Esophagus (tissue), 2 donors: ENCODE measurements at regions not wholly inside any gene's neighbourhood (a gene's known extent, or its start where the extent isn't known, plus 50 kb on each side); places are given as distances from the start of the nearest gene placed in this dataset.

Source experiments
- H3K27ac ChIP-seq, 2 donors: one replicate each; pipeline ENCODE4 v1.5.1; 2013; ENCODE audit warnings: low read depth in 2 of 2, mild to moderate bottlenecking in 2 of 2, inconsistent platforms in 1 of 2, low read length in 1 of 2, moderate library complexity in 1 of 2
- H3K27me3 ChIP-seq, 2 donors: one replicate each; pipeline ENCODE4 v1.6.1; 2013; ENCODE audit warnings: low read length in 2 of 2, control low read depth in 1 of 2, mild to moderate bottlenecking in 1 of 2; ENCODE audit not compliant: insufficient read depth in 2 of 2, control insufficient read depth in 1 of 2
- H3K36me3 ChIP-seq, 2 donors: one replicate each; pipeline ENCODE4 v1.6.1; 2013; ENCODE audit warnings: low read length in 1 of 2; ENCODE audit not compliant: control insufficient read depth in 2 of 2, insufficient read depth in 2 of 2
- H3K4me1 ChIP-seq, 2 donors: one replicate each; pipeline ENCODE4 v1.6.1; 2013; ENCODE audit warnings: low read length in 1 of 2; ENCODE audit not compliant: control insufficient read depth in 2 of 2, insufficient read depth in 2 of 2
- H3K4me3 ChIP-seq, 2 donors: one replicate each; pipeline ENCODE4 v1.5.1; 2013; ENCODE audit warnings: low read length in 2 of 2, mild to moderate bottlenecking in 2 of 2, low read depth in 1 of 2, moderate library complexity in 1 of 2
- H3K9me3 ChIP-seq, 2 donors: one replicate each; pipeline ENCODE4 v1.6.1; 2013; ENCODE audit warnings: mild to moderate bottlenecking in 2 of 2, low read depth in 1 of 2, low read length in 1 of 2, moderate library complexity in 1 of 2; ENCODE audit not compliant: control insufficient read depth in 2 of 2, insufficient read depth in 1 of 2
- WGBS, 2 donors: extraction: QIAGEN DNeasy Blood & Tissue Kit; methylation state at CpG; one replicate each; pipeline ENCODE4 v1.1.7; 2013; 5-methylcytosine and 5-hydroxymethylcytosine counted together
- donor health status: healthy with polysubstance abuse.
- donor health status: Bipolar disorder and iron deficiency.

DNA sequence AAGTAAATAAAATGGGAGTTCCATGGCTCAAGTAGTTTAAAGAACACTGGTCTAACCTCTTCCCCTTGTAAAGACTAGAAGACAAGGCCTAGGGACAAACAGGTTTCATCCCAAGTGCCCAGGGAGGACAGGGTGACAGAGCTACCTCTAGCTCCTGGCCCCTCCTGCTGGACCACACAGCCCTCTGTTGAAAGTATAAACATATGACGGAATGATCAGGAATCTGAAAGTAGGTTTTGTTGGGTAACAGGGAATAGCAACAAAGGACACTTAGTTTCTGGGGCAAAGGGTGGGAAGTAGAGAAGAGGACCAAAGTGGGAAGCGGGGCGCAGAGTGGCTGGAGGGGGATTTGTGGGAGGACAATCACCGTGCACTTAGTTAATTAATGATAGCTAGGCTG, 67.0 kb upstream of the DAB2IP start:
- Histone ChIP-seq H3K4me1 (no peaks in the 10 kb centered on the region), H3K27ac (no peak overlapping the region), H3K36me3 (no peaks in the 10 kb centered on the region), H3K27me3 (no peaks in the 10 kb centered on the region), H3K4me3 (no peak overlapping the region), H3K9me3 (no peaks in the 10 kb centered on the region)
- WGBS, 2 donors, result 82 to 83% methylated on average over 4 of the region's 4 CpGs

GRCh38 chr9:121587863-121588262, 63.6 kb upstream of the DAB2IP start:
- no peaks in the 10 kb centered on the region for H3K27me3 ChIP-seq
- WGBS, 2 donors, result 89 to 93% methylated on average over 4 of the region's 4 CpGs

GRCh38 chr9:121589986-121590385, 61.4 kb upstream of the DAB2IP start:
- Histone ChIP-seq H3K27me3 (no peaks in the 10 kb centered on the region), H3K9me3 (no peaks in the 10 kb centered on the region), H3K4me1 (no peaks in the 10 kb centered on the region), H3K36me3 (no peaks in the 10 kb centered on the region), H3K4me3 (no peak overlapping the region), H3K27ac (no peak overlapping the region)
- WGBS, 2 donors, result 79 to 90% methylated on average over 5 of the region's 5 CpGs

More at GRCh38 chr9:121587863-121588262, 63.6 kb upstream of the DAB2IP start:
- H3K27ac ChIP-seq, result no peak overlapping the region
- no peaks in the 10 kb centered on the region for H3K36me3 ChIP-seq
- H3K4me3 ChIP-seq, result no peak overlapping the region
- H3K4me1 ChIP-seq, result no peaks in the 10 kb centered on the region
- H3K9me3 ChIP-seq, result no peaks in the 10 kb centered on the region

- Histone ChIP-seq H3K27ac (no peak overlapping the region), H3K27me3 (no peaks in the 10 kb centered on the region), H3K4me3 (no peak overlapping the region), H3K4me1 (no peaks in the 10 kb centered on the region), H3K36me3 (no peaks in the 10 kb centered on the region), H3K9me3 (no peaks in the 10 kb centered on the region)
- 73 to 85% methylated on average over 2 of the region's 2 CpGs for WGBS, 2 donors
These were observed 59.2 kb upstream of the DAB2IP start for GRCh38 chr9:121592265-121592664.

DNA sequence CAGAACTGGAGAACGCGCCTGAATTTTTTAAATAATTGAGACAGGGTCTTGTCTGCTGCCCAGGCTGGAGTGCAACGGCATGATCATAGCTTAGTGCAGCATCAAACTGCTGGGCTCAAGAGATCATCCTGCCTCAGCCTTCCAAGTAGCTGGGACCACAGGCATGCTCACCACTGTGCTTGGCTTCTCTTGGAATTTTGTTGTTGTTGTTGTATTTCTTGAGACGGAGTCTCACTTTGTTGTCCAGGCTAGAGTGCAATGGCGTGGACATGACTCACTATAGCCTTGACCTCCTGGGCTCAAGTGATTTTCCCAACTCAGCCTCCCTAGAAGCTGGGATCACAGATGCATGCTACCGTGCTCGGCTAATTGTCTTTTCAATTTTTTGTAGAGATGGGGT, 58.4 kb upstream of the DAB2IP start:
- H3K4me1 ChIP-seq, result peaks cover 0 to 2% of the 10 kb centered on the region in 2 donors
- WGBS, 2 donors, result 83 to 88% methylated on average over 7 of the region's 7 CpGs
- no peaks in the 10 kb centered on the region for H3K9me3 ChIP-seq
- H3K27me3 ChIP-seq, result no peaks in the 10 kb centered on the region
- no peaks in the 10 kb centered on the region for H3K36me3 ChIP-seq
- no peak overlapping the region for H3K4me3 ChIP-seq
- H3K27ac ChIP-seq, result no peak overlapping the region

GRCh38 chr9:121596515-121596914, 54.9 kb upstream of the DAB2IP start:
- 77 to 88% methylated on average over 1 of the region's 1 CpG for WGBS, 2 donors
- no peaks in the 10 kb centered on the region for H3K27me3 ChIP-seq
- H3K4me3 ChIP-seq, result no peak overlapping the region
- no peaks in the 10 kb centered on the region for H3K9me3 ChIP-seq
- peaks cover 4 to 6% of the 10 kb centered on the region in 2 donors for H3K4me1 ChIP-seq
- H3K36me3 ChIP-seq, result no peaks in the 10 kb centered on the region
- H3K27ac ChIP-seq, result no peak overlapping the region

DNA sequence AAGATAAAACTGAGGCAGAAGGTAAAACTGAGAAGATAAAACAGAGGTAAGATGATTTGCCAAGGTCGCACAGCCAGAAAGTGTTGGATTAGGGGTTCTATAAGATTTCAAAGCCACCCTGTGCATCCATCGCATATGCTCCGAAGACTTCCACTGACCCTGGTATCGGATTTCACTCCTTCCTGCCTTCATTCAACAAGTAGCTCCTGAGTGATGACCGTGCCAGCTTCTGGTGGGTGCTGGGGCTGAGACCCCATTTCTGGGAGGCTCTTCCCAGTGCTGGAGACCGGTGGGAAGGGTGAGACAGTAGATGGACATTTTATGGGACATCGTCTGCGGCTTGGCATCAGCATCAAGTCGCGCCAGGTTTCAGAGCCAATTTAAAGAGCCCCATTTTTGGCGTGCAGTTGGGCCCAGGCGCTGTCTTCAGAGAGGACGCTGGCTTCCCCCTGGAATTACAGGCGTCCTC, 53.7 kb upstream of the DAB2IP start:
- Histone ChIP-seq H3K27me3 (no peaks in the 10 kb centered on the region), H3K36me3 (no peaks in the 10 kb centered on the region), H3K9me3 (no peaks in the 10 kb centered on the region), H3K4me1 (peaks cover 4 to 6% of the 10 kb centered on the region in 2 donors), H3K4me3 (no peak overlapping the region), H3K27ac (peak overlapping the region; percentile 92)
- WGBS, 2 donors, result 44 to 46% methylated on average over 14 of the region's 14 CpGs

- Histone ChIP-seq H3K4me1 (peaks cover 4 to 6% of the 10 kb centered on the region in 2 donors), H3K36me3 (no peaks in the 10 kb centered on the region), H3K27ac (peak overlapping the region; percentile 92), H3K4me3 (peak overlapping the region; percentile 55 to 70), H3K9me3 (no peaks in the 10 kb centered on the region), H3K27me3 (no peaks in the 10 kb centered on the region)
- WGBS, 2 donors, result 13 to 19% methylated on average over 71 to 75 of the region's 76 CpGs
These were observed 53.1 kb upstream of the DAB2IP start for GRCh38 chr9:121598167-121598964.

DNA sequence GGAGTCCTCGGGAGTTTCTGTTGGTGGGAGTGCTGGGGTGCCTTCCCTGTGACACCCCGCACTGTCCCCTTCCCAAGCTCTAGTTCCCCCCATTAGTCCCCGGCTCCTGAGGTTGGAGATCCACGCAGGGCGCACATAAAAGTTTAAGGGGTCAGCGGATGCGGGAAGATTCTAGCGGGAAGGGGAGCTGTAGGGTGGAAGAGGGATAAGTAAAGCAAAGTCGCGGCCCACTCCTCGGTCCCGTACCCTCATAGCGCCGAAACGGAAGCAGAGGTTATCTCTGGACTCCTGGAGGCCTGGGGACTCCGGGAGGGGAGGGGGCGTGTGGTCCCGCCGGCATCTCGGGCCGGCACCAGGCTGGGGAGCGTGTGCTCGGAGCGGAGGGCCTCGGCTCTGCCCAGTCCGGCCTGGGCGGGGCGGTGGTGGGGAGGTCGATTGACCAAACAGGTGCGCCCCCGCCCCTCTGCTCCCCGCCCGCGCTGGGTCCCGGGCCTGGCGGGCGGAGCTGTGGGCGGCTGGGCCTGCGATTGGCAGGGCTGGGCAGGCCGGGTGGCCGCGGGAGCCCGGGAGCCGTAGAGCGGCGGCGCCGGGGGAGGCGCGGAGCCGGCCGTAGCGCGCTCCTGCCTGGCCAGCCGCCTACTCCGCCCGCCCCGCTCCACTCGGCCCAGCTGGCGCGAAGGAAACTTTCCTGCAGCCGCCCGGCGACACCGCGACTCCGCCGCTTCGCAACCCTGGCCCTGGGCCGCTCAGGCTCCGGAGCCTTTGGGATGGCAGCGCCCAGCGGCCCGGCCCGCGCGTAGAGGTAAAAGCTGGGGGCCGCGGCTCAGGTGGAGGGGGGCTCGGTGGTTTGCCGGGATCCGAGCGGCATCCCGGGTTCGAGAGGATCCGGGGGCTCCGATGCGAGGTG, 52.2 kb upstream of the DAB2IP start:
- Histone ChIP-seq H3K36me3 (no peaks in the 10 kb centered on the region), H3K27me3 (no peaks in the 10 kb centered on the region), H3K9me3 (no peaks in the 10 kb centered on the region), H3K4me3 (peak overlapping the region; percentile 55 to 70), H3K27ac (peak overlapping the region; percentile 92), H3K4me1 (peaks cover 6 to 7% of the 10 kb centered on the region in 2 donors)
- WGBS, 2 donors, result 3 to 4% methylated on average over 73 to 88 of the region's 88 CpGs
